ENCODE measurements at regions not wholly inside any gene's neighbourhood (a gene's known extent, or its start where the extent isn't known, plus 50 kb on each side); places are given as distances from the start of the nearest gene placed in this dataset.

DNA sequence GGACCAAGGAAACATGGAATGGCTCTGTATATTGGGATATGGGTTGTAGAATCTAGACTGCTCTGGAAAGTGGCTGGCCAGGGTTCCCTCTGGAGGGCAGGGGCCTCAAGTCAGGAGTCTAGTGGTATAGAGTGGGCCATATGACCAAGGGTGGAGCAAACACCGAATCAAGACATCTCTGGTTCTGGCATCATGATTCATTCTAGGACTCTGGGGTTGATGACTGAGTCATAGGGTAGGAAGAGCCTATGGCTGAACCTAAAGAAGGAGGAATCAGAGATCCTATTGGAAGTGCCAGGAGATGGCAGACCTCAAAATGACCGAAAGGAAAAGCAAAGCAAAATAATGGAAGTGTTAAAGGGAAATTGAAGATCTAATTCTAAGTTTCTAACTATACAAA lies 356.4 kb upstream of the PRICKLE1 start:
- TF ChIP-seq, protein P1, sequence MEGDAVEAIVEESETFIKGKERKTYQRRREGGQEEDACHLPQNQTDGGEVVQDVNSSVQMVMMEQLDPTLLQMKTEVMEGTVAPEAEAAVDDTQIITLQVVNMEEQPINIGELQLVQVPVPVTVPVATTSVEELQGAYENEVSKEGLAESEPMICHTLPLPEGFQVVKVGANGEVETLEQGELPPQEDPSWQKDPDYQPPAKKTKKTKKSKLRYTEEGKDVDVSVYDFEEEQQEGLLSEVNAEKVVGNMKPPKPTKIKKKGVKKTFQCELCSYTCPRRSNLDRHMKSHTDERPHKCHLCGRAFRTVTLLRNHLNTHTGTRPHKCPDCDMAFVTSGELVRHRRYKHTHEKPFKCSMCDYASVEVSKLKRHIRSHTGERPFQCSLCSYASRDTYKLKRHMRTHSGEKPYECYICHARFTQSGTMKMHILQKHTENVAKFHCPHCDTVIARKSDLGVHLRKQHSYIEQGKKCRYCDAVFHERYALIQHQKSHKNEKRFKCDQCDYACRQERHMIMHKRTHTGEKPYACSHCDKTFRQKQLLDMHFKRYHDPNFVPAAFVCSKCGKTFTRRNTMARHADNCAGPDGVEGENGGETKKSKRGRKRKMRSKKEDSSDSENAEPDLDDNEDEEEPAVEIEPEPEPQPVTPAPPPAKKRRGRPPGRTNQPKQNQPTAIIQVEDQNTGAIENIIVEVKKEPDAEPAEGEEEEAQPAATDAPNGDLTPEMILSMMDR (IDR thresholded peaks at IDR 0.05; ENCODE audit: insufficient read depth, low read length) = no peak
- TF ChIP-seq, protein P2, sequence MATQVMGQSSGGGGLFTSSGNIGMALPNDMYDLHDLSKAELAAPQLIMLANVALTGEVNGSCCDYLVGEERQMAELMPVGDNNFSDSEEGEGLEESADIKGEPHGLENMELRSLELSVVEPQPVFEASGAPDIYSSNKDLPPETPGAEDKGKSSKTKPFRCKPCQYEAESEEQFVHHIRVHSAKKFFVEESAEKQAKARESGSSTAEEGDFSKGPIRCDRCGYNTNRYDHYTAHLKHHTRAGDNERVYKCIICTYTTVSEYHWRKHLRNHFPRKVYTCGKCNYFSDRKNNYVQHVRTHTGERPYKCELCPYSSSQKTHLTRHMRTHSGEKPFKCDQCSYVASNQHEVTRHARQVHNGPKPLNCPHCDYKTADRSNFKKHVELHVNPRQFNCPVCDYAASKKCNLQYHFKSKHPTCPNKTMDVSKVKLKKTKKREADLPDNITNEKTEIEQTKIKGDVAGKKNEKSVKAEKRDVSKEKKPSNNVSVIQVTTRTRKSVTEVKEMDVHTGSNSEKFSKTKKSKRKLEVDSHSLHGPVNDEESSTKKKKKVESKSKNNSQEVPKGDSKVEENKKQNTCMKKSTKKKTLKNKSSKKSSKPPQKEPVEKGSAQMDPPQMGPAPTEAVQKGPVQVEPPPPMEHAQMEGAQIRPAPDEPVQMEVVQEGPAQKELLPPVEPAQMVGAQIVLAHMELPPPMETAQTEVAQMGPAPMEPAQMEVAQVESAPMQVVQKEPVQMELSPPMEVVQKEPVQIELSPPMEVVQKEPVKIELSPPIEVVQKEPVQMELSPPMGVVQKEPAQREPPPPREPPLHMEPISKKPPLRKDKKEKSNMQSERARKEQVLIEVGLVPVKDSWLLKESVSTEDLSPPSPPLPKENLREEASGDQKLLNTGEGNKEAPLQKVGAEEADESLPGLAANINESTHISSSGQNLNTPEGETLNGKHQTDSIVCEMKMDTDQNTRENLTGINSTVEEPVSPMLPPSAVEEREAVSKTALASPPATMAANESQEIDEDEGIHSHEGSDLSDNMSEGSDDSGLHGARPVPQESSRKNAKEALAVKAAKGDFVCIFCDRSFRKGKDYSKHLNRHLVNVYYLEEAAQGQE (IDR thresholded peaks at IDR 0.05; ENCODE audit: insufficient replicate concordance, low read depth) = no peak

Measured in HL-60 (cell line).